ENCODE measurements at regions not wholly inside any gene's neighbourhood (a gene's known extent, or its start where the extent isn't known, plus 50 kb on each side); places are given as distances from the start of the nearest gene placed in this dataset.

GRCh38 chr16:79363035-79363434, 237.5 kb downstream of the MAF start:
- Mint-ChIP-seq H3K9me3 (peaks cover 0 to 8% of the 10 kb centered on the region in 2 donors), H3K4me3 (no peak overlapping the region), H3K4me1 (no peaks in the 10 kb centered on the region), H3K27me3 (peaks cover 37% of the 10 kb centered on the region), H3K27ac (no peak overlapping the region)
- no peak for DNase-seq
- ATAC-seq: no peak

- H3K4me1 Mint-ChIP-seq: no peaks in the 10 kb centered on the region
These were observed 238.1 kb downstream of the MAF start for GRCh38 chr16:79362300-79362970.

GRCh38 chr16:79361132-79361751, 239.3 kb downstream of the MAF start:
- Mint-ChIP-seq H3K9me3 (peaks cover 0 to 8% of the 10 kb centered on the region in 2 donors), H3K27me3 (peaks cover 37% of the 10 kb centered on the region), H3K4me3 (no peak overlapping the region), H3K4me1 (no peaks in the 10 kb centered on the region), H3K27ac (no peak overlapping the region)
- ATAC-seq: no peak
- no peak for DNase-seq

More at GRCh38 chr16:79362300-79362970, 238.1 kb downstream of the MAF start:
- no peak overlapping the region for H3K27ac Mint-ChIP-seq
- DNase-seq (no peak), ATAC-seq (no peak)
- peaks cover 37% of the 10 kb centered on the region for H3K27me3 Mint-ChIP-seq
- H3K4me3 Mint-ChIP-seq: no peak overlapping the region
- H3K9me3 Mint-ChIP-seq: peaks cover 0 to 8% of the 10 kb centered on the region in 2 donors

- ATAC-seq (no peak), DNase-seq (no peak)
- H3K27ac Mint-ChIP-seq: no peak overlapping the region
- peaks cover 37% of the 10 kb centered on the region for H3K27me3 Mint-ChIP-seq
- H3K4me1 Mint-ChIP-seq: no peaks in the 10 kb centered on the region
- no peak overlapping the region for H3K4me3 Mint-ChIP-seq
- peaks cover 0 to 4% of the 10 kb centered on the region in 2 donors for H3K9me3 Mint-ChIP-seq
These were observed 240.3 kb downstream of the MAF start for GRCh38 chr16:79360267-79360666.

- DNase-seq (no peak), ATAC-seq (no peak)
- H3K9me3 Mint-ChIP-seq: no peaks in the 10 kb centered on the region
- H3K4me1 Mint-ChIP-seq: no peaks in the 10 kb centered on the region
- no peak overlapping the region for H3K27ac Mint-ChIP-seq
- H3K27me3 Mint-ChIP-seq: peaks cover 38% of the 10 kb centered on the region
- no peak overlapping the region for H3K4me3 Mint-ChIP-seq
These were observed 241.5 kb downstream of the MAF start for GRCh38 chr16:79359082-79359481.

GRCh38 chr16:79358188-79358587, 242.3 kb downstream of the MAF start:
- ATAC-seq (no peak), DNase-seq (no peak)
- Mint-ChIP-seq H3K27ac (no peak overlapping the region), H3K4me3 (no peak overlapping the region), H3K27me3 (peaks cover 32% of the 10 kb centered on the region), H3K4me1 (no peaks in the 10 kb centered on the region), H3K9me3 (no peaks in the 10 kb centered on the region)

GRCh38 chr16:79355600-79356358, 244.8 kb downstream of the MAF start:
- H3K4me3 Mint-ChIP-seq: no peak overlapping the region
- ATAC-seq (no peak), DNase-seq (no peak)
- no peaks in the 10 kb centered on the region for H3K4me1 Mint-ChIP-seq
- no peak overlapping the region for H3K27ac Mint-ChIP-seq
- peaks cover 15% of the 10 kb centered on the region for H3K27me3 Mint-ChIP-seq
- H3K9me3 Mint-ChIP-seq: no peaks in the 10 kb centered on the region

- no peaks in the 10 kb centered on the region for H3K4me1 Mint-ChIP-seq
- ATAC-seq: no peak
These were observed 248.6 kb downstream of the MAF start for GRCh38 chr16:79351927-79352326.

GRCh38 chr16:79349803-79350202, 250.7 kb downstream of the MAF start:
- Mint-ChIP-seq H3K4me3 (no peak overlapping the region), H3K9me3 (no peaks in the 10 kb centered on the region), H3K27me3 (peaks cover 24% of the 10 kb centered on the region), H3K4me1 (no peaks in the 10 kb centered on the region), H3K27ac (peak overlapping the region in 1 of 2 donors; percentile 70)
- no peak for ATAC-seq
- no peak for DNase-seq

More at GRCh38 chr16:79351927-79352326, 248.6 kb downstream of the MAF start:
- Mint-ChIP-seq H3K4me3 (no peak overlapping the region), H3K27ac (no peak overlapping the region), H3K9me3 (no peaks in the 10 kb centered on the region), H3K27me3 (peaks cover 24% of the 10 kb centered on the region)
- DNase-seq: no peak

- H3K4me1 Mint-ChIP-seq: no peaks in the 10 kb centered on the region
- H3K27ac Mint-ChIP-seq: no peak overlapping the region
- no peaks in the 10 kb centered on the region for H3K9me3 Mint-ChIP-seq
- ATAC-seq (no peak), DNase-seq (no peak)
- peaks cover 14% of the 10 kb centered on the region for H3K27me3 Mint-ChIP-seq
- H3K4me3 Mint-ChIP-seq: no peak overlapping the region
These were observed 251.8 kb downstream of the MAF start for GRCh38 chr16:79348521-79349306.

- no peak overlapping the region for H3K27ac Mint-ChIP-seq
These were observed 253.3 kb downstream of the MAF start for GRCh38 chr16:79347277-79347676.

GRCh38 chr16:79339863-79340262, 260.7 kb downstream of the MAF start:
- ATAC-seq (no peak), DNase-seq (no peak)
- peaks cover 30% of the 10 kb centered on the region for H3K27me3 Mint-ChIP-seq
- no peak overlapping the region for H3K27ac Mint-ChIP-seq
- no peaks in the 10 kb centered on the region for H3K4me1 Mint-ChIP-seq
- H3K4me3 Mint-ChIP-seq: no peak overlapping the region
- no peaks in the 10 kb centered on the region for H3K9me3 Mint-ChIP-seq

More at GRCh38 chr16:79347277-79347676, 253.3 kb downstream of the MAF start:
- H3K4me1 Mint-ChIP-seq: no peaks in the 10 kb centered on the region
- no peak overlapping the region for H3K4me3 Mint-ChIP-seq
- H3K27me3 Mint-ChIP-seq: peaks cover 14% of the 10 kb centered on the region
- DNase-seq: no peak
- no peaks in the 10 kb centered on the region for H3K9me3 Mint-ChIP-seq
- no peak for ATAC-seq

- H3K4me1 Mint-ChIP-seq: no peaks in the 10 kb centered on the region
These were observed 262.6 kb downstream of the MAF start for GRCh38 chr16:79337906-79338305.

GRCh38 chr16:79336437-79337229, 263.9 kb downstream of the MAF start:
- DNase-seq: no peak
- no peak for ATAC-seq

More at GRCh38 chr16:79337906-79338305, 262.6 kb downstream of the MAF start:
- H3K27ac Mint-ChIP-seq: no peak overlapping the region
- no peak overlapping the region for H3K4me3 Mint-ChIP-seq
- DNase-seq (no peak), ATAC-seq (no peak)
- H3K27me3 Mint-ChIP-seq: peaks cover 42% of the 10 kb centered on the region
- H3K9me3 Mint-ChIP-seq: no peaks in the 10 kb centered on the region

GRCh38 chr16:79334127-79334526, 266.4 kb downstream of the MAF start:
- DNase-seq (no peak), ATAC-seq (no peak)
- Mint-ChIP-seq H3K4me3 (no peak overlapping the region), H3K9me3 (no peaks in the 10 kb centered on the region), H3K27ac (no peak overlapping the region), H3K27me3 (peaks cover 45% of the 10 kb centered on the region), H3K4me1 (no peaks in the 10 kb centered on the region)

More at GRCh38 chr16:79336437-79337229, 263.9 kb downstream of the MAF start:
- Mint-ChIP-seq H3K4me3 (no peak overlapping the region), H3K9me3 (no peaks in the 10 kb centered on the region), H3K27me3 (peaks cover 42% of the 10 kb centered on the region), H3K4me1 (no peaks in the 10 kb centered on the region), H3K27ac (no peak overlapping the region)
